Lower leg skin (tissue), 4 donors: ENCODE measurements at regions not wholly inside any gene's neighbourhood (a gene's known extent, or its start where the extent isn't known, plus 50 kb on each side); places are given as distances from the start of the nearest gene placed in this dataset.
"Not testable (repeated sequence)": the region's sequence is repeated elsewhere in the genome, so short reads cannot be mapped to it uniquely, and the experiment has no call there.

Experiments
- DNase-seq, 2 donors: peaks; one replicate each; pipeline ENCODE4 v3.0.0-alpha.2; 2019; ENCODE audit warnings: low spot score in 2 of 2
- H3K4me3 ChIP-seq: fragments of 200-600 bp; sonication (generic); 2 replicates; pipeline ENCODE4 v1.5.1; 2017; ENCODE audit warnings: mild to moderate bottlenecking, low read depth; ENCODE audit not compliant: poor library complexity, severe bottlenecking
- POLR2A ChIP-seq, 2 donors: fragments of 450-650 bp; IDR thresholded peaks; one replicate each; pipeline ENCODE4 v1.6.1; 2016 to 2017; ENCODE audit warnings: antibody characterized with exemption in 2 of 2, mild to moderate bottlenecking in 1 of 2, moderate library complexity in 1 of 2
- WGBS, 2 donors: methylation state at CpG; one replicate each; pipeline ENCODE4 v1.1.5; 2018; 5-methylcytosine and 5-hydroxymethylcytosine counted together
- intact Hi-C: fragments of 100-400 bp; cut with DNase I; formaldehyde crosslinking; loops from one replicate; pipeline ENCODE4 v1.15.0; 2023; ENCODE audit warnings: low total_unique reads
- TF ChIP-seq, protein P1 (sequence below), 3 donors: fragments of 450-650 bp; IDR thresholded peaks; one replicate each; pipeline ENCODE4 v1.5.1; 2016; ENCODE audit warnings: antibody characterized with exemption in 3 of 3, mild to moderate bottlenecking in 3 of 3, moderate library complexity in 2 of 3

DNA sequence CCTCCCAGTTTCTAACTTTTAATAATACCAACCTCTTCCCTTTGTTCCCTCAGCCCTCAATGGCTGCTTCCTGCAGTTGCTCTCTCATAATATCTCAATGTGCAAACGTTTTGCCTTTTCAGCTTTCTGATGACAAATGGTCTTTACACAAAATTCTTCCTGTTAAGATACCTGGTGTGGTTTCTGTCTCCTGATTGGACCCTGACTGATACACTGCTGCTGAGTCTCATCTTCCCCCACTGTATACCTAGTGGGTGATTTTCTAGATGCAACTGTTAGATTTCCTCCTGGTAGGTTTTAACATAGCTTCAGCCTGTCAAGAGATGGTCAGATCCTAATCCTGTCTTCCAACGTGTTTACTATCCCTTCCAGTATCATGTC is 147.9 kb upstream of the TOP1 start:
- TF ChIP-seq POLR2A (IDR thresholded peaks at IDR 0.05), result no peak
- TF ChIP-seq, protein P1, sequence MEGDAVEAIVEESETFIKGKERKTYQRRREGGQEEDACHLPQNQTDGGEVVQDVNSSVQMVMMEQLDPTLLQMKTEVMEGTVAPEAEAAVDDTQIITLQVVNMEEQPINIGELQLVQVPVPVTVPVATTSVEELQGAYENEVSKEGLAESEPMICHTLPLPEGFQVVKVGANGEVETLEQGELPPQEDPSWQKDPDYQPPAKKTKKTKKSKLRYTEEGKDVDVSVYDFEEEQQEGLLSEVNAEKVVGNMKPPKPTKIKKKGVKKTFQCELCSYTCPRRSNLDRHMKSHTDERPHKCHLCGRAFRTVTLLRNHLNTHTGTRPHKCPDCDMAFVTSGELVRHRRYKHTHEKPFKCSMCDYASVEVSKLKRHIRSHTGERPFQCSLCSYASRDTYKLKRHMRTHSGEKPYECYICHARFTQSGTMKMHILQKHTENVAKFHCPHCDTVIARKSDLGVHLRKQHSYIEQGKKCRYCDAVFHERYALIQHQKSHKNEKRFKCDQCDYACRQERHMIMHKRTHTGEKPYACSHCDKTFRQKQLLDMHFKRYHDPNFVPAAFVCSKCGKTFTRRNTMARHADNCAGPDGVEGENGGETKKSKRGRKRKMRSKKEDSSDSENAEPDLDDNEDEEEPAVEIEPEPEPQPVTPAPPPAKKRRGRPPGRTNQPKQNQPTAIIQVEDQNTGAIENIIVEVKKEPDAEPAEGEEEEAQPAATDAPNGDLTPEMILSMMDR (IDR thresholded peaks at IDR 0.05), result no peak
- DNase-seq, result no peak
- no peak overlapping the region for H3K4me3 ChIP-seq
- 44% methylated on average over 2 of the region's 2 CpGs for WGBS, 2 donors
- intact Hi-C loops, result no loop called here

DNA sequence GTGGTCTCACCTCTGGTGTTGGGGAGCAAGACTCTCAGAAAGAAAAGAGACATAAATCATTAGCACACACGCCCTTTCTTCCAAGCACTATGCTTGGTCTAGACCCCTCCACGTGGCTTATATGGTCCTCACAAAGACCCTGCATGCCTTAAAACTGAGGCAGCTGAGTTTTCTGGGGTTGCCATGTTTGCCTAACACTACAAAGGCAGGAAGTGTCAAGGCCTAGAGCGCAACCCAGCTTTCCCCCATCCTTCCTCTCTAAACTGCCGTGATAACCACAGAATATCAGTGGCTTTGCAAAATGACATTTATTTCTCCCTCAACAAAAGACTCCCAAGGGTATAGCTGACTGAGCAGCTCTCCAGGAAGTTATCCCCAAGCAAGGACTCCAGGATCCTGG is 146.5 kb upstream of the TOP1 start:
- DNase-seq, result no peak
- WGBS, 2 donors, result 69 to 71% methylated on average over 4 of the region's 4 CpGs
- TF ChIP-seq POLR2A (IDR thresholded peaks at IDR 0.05), result no peak
- TF ChIP-seq, protein P1 (IDR thresholded peaks at IDR 0.05), result no peak
- H3K4me3 ChIP-seq, result no peak overlapping the region
- intact Hi-C loops, result no loop called here

DNA sequence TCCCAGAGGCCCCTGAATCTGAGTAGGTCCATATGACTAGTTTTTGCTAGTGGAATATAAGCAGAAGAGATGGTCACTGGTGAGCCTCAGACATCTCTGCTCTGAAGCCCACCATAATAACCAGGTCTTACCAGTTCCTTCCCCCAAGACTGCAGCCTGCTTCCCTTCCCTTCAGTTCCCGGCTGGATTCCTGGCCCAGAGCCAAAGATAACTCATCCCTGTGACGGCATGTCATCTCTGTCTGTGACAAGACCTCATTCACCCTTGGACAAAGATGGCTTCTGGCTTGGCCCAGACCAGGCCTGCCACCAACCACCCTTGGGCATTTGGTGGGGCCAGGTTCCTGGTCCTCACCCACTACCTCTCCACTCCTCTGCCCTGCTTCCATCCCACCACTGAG is 145.5 kb upstream of the TOP1 start:
- intact Hi-C loops, result no loop called here
- WGBS, 2 donors, result 14 to 20% methylated on average over 2 of the region's 2 CpGs
- no peak overlapping the region for H3K4me3 ChIP-seq
- DNase-seq, result no peak
- no peak for TF ChIP-seq POLR2A (IDR thresholded peaks at IDR 0.05)
- TF ChIP-seq, protein P1 (IDR thresholded peaks at IDR 0.05), result no peak

DNA sequence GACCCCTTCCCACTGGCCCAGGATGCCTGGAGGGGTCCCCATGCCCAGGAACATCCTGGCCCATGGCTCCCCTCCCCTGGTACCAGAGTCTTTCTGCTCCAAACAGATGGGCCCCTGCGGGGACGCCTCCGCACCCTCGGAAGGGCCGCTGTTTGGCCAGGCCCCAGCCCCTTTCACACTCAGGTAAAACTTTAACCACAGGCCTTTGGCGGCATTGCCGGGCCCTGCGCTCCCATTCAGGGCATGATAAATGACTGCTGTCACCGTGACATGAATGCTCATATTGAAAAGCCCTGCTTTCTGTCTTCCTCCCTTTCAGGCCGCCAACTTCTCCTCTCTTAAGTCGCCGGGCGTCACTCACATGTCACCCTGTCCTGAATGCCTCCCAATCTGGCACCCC is 141.5 kb upstream of the TOP1 start:
- intact Hi-C loops, result no loop called here
- 68 to 75% methylated on average over 13 of the region's 13 CpGs for WGBS, 2 donors
- DNase-seq, result no peak
- H3K4me3 ChIP-seq, result no peak overlapping the region
- no peak for TF ChIP-seq POLR2A (IDR thresholded peaks at IDR 0.05)
- TF ChIP-seq, protein P1 (IDR thresholded peaks at IDR 0.05), result no peak

DNA sequence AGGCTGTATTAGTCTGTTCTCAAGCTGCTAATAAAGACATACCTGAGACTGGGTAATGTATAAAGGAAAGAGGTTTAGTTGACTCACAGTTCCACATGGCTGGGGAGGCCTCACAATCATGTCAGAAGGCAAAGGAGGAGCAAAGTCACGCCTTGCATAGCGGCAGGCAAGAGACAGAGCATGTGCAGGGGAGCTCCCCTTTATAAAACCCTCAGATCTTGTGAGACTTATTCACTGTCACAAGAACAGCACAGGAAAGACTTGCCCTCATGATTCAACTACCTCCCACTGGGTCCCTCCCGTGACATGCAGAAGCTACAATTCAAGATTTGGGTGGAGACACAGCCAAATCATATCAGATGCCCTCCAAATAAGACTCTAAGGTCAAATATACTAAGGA is 139.4 kb upstream of the TOP1 start:
- 89 to 92% methylated on average over 3 of the region's 3 CpGs for WGBS, 2 donors
- H3K4me3 ChIP-seq, DNase-seq, intact Hi-C loops: not testable (repeated sequence)

DNA sequence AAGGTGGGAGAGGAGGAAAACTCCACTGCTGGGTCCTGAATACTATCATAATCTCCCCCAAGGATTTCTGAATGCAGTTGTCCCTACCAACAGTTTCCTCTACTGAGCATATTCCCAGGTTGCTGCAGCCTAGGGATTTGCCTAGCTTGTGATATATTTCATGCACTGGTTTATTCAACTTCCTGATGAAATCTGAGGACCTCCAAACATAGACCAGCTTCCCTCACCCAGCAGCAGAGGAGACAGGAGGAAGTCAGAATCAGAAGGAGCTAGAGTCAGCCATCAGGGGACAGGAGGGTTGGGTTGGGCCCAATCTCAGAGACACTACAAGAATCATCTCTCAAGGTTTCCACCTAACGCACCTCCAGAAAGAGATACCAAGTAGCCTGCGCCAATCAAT is 138.4 kb upstream of the TOP1 start:
- no peak for DNase-seq

More for the DNA sequence above, 138.4 kb upstream of the TOP1 start:
- H3K4me3 ChIP-seq, result no peak overlapping the region
- TF ChIP-seq, protein P1 (IDR thresholded peaks at IDR 0.05), result no peak
- TF ChIP-seq POLR2A (IDR thresholded peaks at IDR 0.05), result no peak
- 98 to 100% methylated on average over 2 of the region's 2 CpGs for WGBS, 2 donors
- intact Hi-C loops, result no loop called here
